Tibial nerve (tissue), 4 donors: ENCODE measurements at regions not wholly inside any gene's neighbourhood (a gene's known extent, or its start where the extent isn't known, plus 50 kb on each side); places are given as distances from the start of the nearest gene placed in this dataset.

Source experiments
- EP300 ChIP-seq, 2 donors: sonication (generic); formaldehyde crosslinking; IDR thresholded peaks; one replicate each; pipeline ENCODE4 v1.6.1; 2017; ENCODE audit warnings: antibody characterized with exemption in 2 of 2, mild to moderate bottlenecking in 1 of 2
- POLR2A ChIP-seq, 2 donors: fragments of 450-650 bp; IDR thresholded peaks; one replicate each; pipeline ENCODE4 v1.6.1; 2017; ENCODE audit warnings: antibody characterized with exemption in 2 of 2, mild to moderate bottlenecking in 2 of 2, moderate library complexity in 2 of 2
- TF ChIP-seq, protein P1 (sequence below), 5 experiments: fragments of 200-600 bp in 3 of 5; fragments of 450-650 bp in 2 of 5; sonication (generic) in 3 of 5; IDR thresholded peaks; one replicate each; pipeline ENCODE4 v1.5.1; 2016 to 2019; ENCODE audit warnings: antibody characterized with exemption in 5 of 5, mild to moderate bottlenecking in 3 of 5, moderate library complexity in 2 of 5

DNA sequence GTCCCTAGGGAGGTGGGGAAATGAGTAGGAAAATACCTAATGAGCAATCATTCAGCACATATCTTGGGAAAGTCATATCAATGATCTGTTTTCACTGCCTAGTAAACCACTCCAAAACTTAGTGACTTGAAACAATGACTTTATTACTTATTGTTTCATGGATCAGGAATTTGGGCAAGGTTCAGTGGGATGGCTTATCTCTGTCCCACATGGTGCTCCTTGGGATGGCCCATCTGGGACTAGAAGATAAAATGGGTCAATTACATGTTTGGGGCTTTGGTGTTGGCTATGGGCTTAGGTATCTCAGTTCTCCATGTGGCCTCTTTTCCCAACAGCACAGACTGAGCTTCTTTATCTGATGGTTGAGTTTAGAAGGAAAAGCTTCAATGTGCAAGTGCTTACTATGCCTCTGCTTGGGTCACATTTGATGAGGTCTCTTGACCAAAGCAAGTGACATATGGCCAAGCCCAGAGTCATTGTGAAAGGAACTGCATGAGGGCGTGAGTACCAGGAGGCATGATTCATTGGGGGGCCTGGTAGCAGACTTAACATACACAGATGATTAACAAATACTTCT, 218.1 kb upstream of the TNP1 start:
- TF ChIP-seq, protein P1, sequence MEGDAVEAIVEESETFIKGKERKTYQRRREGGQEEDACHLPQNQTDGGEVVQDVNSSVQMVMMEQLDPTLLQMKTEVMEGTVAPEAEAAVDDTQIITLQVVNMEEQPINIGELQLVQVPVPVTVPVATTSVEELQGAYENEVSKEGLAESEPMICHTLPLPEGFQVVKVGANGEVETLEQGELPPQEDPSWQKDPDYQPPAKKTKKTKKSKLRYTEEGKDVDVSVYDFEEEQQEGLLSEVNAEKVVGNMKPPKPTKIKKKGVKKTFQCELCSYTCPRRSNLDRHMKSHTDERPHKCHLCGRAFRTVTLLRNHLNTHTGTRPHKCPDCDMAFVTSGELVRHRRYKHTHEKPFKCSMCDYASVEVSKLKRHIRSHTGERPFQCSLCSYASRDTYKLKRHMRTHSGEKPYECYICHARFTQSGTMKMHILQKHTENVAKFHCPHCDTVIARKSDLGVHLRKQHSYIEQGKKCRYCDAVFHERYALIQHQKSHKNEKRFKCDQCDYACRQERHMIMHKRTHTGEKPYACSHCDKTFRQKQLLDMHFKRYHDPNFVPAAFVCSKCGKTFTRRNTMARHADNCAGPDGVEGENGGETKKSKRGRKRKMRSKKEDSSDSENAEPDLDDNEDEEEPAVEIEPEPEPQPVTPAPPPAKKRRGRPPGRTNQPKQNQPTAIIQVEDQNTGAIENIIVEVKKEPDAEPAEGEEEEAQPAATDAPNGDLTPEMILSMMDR (IDR thresholded peaks at IDR 0.05) = no peak
- TF ChIP-seq POLR2A (IDR thresholded peaks at IDR 0.05) (no peak), EP300 (IDR thresholded peaks at IDR 0.05) (no peak)
